22Rv1 (cell line): ENCODE measurements at regions not wholly inside any gene's neighbourhood (a gene's known extent, or its start where the extent isn't known, plus 50 kb on each side); places are given as distances from the start of the nearest gene placed in this dataset.

Experiments used
- H3K27ac ChIP-seq: fragments of 450-650 bp; 2 replicates; pipeline ENCODE4 v1.5.1; 2017
- ZFX ChIP-seq: fragments of 450-650 bp; IDR thresholded peaks from 2 replicates; pipeline ENCODE4 v1.6.1; 2017; ENCODE audit warnings: antibody characterized with exemption, borderline replicate concordance
- TF ChIP-seq, protein P1 (sequence below): fragments of 450-650 bp; IDR thresholded peaks from 2 replicates; pipeline ENCODE4 v1.5.1; 2017; ENCODE audit warnings: mild to moderate bottlenecking

DNA sequence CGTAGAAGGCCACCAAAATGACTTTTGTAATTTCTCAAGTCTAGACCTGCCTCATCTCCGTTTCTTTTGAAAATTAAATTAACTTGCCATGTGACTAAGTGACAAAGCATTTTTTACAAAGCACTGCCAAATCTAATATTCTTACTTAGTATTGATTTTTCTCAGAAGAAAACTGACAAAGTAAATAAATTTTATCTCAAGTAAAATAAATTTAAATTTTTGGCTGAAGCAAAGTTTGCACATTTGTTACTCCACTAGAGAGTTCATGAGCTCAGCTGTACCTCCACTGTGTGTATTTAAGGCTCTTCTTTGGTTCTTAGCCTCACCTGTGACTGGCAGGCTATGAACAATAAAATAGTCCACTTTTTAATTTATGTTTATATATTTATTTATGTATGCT lies 441.1 kb upstream of the PCDH10 start:
- no peak for TF ChIP-seq ZFX
- TF ChIP-seq, protein P1, sequence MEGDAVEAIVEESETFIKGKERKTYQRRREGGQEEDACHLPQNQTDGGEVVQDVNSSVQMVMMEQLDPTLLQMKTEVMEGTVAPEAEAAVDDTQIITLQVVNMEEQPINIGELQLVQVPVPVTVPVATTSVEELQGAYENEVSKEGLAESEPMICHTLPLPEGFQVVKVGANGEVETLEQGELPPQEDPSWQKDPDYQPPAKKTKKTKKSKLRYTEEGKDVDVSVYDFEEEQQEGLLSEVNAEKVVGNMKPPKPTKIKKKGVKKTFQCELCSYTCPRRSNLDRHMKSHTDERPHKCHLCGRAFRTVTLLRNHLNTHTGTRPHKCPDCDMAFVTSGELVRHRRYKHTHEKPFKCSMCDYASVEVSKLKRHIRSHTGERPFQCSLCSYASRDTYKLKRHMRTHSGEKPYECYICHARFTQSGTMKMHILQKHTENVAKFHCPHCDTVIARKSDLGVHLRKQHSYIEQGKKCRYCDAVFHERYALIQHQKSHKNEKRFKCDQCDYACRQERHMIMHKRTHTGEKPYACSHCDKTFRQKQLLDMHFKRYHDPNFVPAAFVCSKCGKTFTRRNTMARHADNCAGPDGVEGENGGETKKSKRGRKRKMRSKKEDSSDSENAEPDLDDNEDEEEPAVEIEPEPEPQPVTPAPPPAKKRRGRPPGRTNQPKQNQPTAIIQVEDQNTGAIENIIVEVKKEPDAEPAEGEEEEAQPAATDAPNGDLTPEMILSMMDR = no peak
- no peak overlapping the region for H3K27ac ChIP-seq

DNA sequence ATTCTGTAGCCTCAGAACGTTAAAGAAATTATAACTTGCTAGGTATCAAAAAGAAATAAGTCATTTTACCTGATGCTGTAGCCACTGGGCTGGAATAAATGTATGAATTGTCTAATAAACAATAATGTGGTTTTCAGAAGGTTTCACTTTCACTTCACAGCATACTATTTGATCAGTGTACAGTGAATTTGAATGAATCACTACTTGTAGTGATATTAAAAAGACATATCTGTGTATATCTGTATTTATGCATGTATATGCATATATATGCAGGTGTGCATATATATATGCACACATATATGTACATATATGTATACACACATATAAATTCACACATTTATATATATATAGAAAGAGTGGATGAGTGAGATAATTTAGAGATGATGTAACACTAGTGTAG lies 440.0 kb upstream of the PCDH10 start:
- TF ChIP-seq, protein P1 = no peak
- no peak for TF ChIP-seq ZFX
- H3K27ac ChIP-seq = no peak overlapping the region

DNA sequence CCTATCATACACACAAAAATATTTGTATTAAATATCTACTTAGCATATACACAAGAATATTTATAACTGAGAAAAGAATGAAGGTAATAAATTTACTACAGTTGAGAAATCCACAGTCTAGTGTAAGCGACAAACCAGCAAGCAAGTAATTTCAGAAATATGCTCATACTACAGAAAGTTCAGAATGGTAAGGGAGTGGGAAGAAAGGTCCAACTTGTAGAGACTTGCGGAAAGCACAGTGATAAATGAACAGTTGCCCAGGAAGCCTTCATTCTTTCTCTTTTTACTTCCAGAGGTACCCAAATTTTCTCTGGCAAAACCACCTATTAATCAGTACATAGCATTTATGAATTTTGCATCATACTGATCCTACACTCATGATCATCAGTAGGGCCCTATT lies 438.1 kb upstream of the PCDH10 start:
- no peak overlapping the region for H3K27ac ChIP-seq
- TF ChIP-seq, protein P1 = no peak

DNA sequence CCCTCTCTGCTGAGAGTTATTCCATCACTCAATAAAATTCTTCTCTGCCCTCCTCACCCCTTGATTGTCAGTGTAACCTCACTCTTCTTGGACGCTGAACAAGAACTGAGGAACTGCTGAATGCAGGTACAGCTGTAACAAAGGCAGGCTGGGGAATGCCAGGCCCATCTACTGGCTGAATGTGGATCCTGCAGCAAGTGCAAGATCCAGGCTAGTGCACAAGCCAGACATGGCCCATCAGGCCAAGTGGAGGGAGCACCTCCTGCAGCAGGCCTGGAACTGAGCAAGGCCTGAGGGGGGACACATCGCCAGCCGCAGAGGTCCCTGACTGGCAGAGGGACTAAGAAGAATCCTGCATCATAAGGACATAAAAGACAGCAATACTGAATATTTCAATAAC lies 411.8 kb upstream of the PCDH10 start:
- TF ChIP-seq, protein P1 = no peak
- no peak for TF ChIP-seq ZFX
- H3K27ac ChIP-seq = no peak overlapping the region

DNA sequence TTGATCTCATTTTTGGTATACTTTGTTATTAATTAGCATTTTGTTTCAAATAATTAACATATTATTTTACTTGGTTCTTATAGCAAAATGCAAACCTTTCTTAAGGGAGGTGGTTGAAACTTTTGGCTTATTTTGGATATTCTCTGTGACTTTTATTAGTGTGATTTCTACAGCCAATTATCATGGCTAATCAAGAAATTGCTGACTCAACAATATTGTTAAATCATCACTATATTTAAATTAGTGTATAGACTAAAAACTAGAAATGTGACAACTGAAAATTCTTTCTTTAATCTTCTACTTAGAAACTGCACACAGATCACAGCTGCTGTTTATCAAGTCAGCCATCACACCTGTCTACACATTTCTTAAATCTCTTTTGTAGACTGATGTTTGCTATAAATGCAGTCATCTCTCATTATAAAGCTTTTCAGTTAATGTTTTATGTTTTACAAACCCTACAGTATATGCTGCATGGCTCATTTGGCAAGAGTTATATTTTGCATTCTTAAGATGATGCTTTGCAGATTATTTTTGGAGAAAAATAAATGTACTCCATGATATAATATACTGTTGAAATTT lies 389.8 kb upstream of the PCDH10 start:
- H3K27ac ChIP-seq = no peak overlapping the region; the same call in 1 of the 2 replicates
- TF ChIP-seq, protein P1 = no peak
- no peak for TF ChIP-seq ZFX

DNA sequence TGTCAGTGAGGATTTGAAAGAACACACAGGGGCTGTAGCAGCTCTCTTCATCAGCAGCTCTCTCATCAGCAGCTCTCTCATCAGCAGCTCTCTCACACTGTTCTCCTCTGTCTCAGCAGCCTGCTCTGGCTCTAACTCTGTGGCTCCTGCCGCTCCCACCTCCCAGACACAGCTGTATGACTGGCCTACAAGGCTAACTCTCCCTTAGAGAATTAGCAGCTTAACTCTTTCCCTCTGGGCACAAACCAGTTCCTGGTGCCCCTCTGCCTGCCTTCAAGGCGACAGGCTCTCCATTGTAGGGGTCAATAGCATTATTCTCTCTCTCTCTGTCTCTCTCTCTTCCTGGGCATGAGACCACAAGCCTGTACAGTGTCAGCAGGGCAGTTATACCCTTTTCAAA lies 385.6 kb upstream of the PCDH10 start:
- no peak overlapping the region for H3K27ac ChIP-seq
- no peak for TF ChIP-seq ZFX
- TF ChIP-seq, protein P1 = no peak

DNA sequence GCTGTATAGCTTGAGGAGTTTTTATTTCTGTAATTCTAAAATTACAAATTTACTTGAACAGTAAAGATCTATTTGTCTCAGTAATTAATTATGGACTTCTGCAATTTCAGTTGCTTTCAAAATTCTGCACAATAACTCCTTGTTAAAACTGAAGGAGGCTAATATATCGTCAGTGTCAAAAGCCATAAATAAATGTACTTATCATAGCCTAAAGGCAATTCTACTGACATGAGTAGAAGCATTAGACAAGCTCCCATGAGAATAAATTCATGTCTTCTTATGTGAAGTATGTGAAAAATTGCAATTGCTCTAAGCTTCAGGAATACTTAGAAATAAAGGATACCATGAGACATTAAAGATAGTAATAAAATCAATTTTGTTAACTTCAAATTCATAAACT lies 381.2 kb upstream of the PCDH10 start:
- TF ChIP-seq ZFX = no peak
- TF ChIP-seq, protein P1 = no peak
- no peak overlapping the region for H3K27ac ChIP-seq
